Putamen (tissue), 1 donor: ENCODE measurements at regions not wholly inside any gene's neighbourhood (a gene's known extent, or its start where the extent isn't known, plus 50 kb on each side); places are given as distances from the start of the nearest gene placed in this dataset.

Source experiments
- DNase-seq: peaks from one replicate; pipeline ENCODE4 v3.0.0-alpha.2; 2016; ENCODE audit warnings: low spot score

DNA sequence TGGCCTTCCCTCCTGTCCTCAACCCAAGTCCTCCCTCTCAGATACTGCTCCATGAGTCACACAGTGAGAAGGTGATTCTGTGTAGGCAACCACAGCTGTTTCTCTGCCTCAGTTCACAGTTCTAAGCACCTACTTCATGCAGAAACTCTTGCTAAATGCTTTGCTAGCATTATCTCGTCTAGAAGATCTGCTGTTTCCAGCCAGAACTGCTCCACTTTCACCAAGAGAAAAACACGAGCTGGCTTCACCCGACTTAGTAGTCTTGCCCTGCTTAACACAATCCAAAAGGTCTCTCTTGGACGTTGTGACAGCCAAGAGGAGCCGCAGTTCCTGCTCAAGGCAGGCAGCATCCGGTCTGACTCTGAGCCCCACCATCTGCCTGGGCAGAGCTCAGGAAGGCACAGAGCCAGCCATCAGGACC is 272.1 kb downstream of the UACA start:
- no peak for DNase-seq

DNA sequence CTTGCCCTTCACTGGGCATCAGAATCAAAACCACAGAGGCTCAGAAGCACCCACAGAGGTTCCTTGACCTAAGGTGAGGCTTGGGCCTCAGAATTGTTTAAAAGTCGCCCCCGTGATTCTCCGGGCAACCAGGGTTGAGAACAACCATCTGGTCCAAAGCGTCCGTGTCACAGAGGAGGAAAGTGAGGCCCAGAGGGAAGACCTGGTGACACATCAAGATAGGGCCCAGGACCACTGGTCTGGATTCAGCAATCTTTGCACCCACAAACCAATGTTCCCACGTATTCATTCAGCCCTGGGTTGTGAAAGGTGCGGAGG is 272.6 kb downstream of the UACA start:
- DNase-seq = no peak

DNA sequence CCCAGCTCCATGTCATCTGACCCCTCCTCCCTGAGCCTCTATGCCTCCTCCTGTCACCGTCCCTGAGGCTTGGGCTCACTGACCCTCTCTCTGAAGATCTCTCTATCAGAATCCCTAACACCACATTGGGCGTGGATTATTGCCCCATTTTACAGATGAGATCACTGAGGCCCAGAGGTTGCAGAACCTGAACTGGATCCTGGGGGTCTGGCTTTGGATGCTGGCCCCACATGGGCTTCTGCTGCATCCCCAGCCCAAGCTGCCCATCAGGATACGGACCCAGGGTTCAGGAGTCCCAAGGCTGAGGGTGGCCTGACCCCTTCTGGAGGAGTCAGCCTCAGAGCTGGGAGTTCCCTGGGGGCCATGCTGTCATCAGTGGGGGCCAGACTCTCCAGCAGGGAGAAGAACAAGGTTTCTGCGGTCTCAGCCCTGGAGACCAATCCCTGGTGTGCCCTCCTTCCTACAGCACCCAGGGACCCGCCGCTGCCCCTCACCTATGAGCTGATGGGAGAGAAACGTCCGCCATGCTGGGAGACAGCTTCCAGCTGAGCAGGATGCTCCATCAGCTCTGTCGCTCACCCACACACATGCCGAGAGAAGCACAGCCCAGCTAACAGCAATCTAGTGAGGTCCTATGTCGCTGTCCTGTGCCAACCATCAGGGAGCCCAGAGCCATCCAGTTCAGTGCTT is 273.1 kb downstream of the UACA start:
- DNase-seq = no peak

DNA sequence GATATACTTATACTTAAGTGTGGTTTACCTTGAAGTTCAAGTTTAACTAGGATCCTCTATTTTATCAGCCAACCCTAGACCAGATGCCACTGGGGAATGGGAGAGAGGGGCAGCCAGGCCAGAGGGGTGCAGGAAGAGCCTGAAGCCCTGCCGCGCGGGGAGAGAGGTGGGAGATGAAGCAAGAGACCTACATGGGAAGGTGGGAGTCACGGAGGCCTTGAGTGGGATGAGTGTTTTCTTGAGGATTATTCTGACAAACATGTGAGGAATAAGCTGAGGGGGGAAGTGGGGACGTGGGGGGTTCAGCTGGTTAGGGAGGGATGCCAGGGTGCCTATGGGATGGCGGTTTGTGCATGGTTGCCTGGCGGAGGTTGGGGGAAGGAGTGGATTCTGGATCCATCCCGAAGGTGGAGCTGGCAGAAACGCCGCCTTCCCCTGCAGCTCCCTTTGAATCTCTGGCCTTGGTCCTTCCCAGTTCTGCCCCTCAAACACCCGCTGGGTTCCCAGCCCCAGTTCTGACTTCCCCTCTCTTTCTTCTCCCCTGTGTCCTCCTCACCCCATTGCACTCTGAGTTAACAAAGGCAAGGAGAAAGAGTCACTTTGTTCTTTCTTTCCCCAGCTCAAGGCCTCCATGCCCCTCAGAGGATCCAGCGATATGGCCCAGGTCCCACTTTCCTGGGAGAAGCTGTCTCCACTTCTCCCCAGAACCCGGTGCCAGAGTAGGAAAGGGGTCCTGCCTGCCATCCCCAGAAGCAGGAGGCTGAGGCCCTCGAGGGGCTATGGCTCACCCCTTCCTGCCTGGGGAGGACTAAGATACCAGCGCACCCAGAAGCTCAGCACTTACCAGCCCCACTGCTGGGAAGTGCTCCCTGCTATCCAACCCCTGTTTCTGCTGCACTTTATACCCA is 274.2 kb downstream of the UACA start:
- no peak for DNase-seq

DNA sequence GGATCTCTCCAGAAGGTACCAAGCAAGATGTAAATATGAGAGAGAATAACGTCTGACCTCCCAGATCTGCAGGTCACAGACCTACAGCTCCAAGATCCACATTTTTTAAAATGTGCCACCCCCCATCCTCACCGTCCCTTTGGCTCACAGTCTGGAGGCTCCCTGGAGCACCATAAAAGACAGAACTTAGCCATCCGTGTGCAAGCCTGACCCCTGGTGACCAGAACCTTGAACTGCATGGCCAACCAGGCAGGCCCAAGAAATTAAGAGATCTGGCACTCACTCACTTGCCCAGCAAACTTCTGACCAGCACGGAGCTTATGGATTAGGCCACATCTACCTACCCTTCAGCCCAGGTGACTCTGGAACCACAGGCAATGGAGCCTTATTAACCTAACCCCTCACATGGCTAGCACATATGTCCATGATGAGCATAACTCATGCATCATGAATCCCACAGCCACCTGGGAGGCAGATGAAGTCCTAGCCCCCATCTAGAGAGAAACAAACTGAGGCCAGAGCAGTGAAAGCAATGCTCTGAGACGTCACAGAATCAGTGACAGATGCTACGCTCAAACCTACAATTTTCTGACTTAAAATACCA is 275.3 kb downstream of the UACA start:
- DNase-seq = peak; percentile 52

DNA sequence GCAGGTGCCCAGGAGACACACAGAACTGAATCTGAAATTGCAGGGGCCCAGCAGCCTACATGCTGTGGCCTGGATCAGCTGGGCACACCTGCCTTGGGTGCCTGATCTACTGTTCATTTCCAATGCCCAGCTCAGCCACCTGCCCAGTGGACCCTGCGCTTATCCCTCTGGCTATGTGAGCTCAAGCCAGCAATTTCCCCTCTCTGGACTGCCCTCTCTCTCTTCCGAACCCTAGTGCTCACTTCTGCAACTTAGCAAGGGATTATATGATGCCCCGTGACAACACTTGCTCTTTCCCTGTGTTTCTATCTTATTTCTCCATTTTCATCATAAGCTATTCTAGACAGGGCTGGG is 276.0 kb downstream of the UACA start:
- DNase-seq = no peak

DNA sequence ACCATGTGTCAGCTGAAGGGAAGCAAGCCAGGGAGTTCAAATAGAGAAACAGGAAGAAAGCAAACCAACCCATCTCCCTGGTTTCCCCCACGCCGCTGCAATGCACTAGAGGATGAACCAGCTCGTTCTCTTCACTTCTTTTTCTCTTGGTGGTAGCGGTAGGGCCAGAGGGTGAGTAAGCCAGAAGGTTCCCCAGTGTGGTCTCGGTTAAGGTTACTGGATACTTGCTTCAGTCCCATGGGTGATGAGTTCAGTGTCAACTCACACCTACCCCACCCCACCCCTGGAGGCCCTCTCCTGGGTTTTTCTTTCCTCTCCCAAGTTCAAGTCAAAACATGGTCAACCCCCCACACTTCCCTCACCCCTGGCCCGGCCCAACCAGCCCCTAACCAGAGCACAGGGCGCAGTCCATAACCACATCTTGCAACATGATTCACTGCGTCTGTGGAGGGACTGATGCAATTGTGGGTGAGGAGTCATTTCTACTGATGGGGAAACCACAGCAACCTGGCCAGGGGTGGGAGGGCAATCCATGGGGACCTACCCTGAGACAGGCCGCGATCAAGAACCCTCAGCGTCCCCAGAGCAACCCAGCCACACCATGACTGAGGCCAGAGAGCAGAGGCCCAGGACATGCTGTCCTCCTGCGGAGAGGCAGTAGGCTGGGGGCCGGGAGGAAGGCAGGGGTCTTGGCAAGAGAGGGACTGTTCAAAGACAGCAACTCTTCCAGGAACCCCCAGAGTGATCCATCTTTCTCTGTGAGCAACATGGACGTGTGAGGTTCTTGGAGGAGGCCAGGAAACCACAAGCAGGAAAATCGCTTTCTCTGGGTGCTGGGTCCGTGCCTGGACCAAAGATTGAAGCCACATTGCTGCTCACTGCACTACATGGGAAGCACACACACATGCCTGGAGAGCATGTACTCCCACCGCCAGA is 276.6 kb downstream of the UACA start:
- no peak for DNase-seq

DNA sequence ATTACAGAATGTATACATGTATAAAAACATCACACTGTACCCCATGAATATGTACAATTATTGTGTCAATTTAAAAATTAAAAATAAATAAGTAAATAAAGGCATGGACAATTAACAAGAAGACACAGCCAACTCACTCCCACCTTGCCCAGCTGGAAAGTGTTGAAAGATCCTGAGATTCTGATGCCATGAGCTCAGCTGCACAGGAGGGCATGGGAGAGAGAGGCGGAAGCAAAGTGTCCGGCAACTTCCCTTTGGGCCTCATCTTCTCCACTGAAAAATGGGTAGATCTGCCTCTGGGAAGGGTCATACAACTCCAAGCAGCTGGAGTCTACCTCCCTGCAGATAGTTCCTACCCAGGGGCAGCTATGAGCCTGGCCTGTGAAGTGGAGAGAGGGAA is 277.3 kb downstream of the UACA start:
- no peak for DNase-seq

DNA sequence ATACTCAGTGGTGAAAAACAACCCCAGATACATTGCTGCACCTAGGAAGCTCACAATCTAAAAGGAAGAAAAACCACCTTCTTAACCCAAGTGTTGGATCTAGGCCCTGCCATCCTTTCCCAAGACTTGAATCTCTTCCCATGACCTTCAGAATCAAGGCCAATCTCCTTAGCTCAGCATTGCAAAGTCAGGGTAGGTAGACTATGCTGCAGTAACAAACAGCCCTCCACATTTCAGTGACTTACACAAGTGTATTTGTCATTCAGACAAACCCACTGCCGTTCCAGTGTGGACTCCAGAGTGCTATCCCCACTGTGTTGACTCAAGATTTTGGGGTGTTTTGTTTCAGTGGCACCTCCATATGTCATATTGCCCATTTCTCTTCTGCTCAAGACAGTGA is 278.4 kb downstream of the UACA start:
- DNase-seq = no peak

DNA sequence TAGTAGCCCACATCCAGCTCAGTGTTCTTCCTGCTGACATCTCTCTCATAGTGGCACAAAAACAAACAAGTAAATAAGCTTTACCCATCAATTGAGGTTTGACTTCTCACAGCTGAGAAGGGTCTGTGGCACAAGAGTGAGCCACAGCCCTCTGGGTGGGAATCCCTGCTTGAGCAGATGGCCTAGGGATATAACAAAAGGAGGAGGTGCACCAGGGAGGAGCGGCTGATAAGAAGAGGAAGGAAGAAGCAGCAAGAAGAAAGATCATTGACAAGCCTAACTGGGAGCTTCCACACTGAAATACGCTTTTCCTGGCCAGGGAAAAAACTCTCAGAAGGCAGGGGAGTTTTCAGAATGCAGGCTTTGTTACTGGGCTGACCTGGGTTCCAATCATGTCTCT is 279.8 kb downstream of the UACA start:
- no peak for DNase-seq

DNA sequence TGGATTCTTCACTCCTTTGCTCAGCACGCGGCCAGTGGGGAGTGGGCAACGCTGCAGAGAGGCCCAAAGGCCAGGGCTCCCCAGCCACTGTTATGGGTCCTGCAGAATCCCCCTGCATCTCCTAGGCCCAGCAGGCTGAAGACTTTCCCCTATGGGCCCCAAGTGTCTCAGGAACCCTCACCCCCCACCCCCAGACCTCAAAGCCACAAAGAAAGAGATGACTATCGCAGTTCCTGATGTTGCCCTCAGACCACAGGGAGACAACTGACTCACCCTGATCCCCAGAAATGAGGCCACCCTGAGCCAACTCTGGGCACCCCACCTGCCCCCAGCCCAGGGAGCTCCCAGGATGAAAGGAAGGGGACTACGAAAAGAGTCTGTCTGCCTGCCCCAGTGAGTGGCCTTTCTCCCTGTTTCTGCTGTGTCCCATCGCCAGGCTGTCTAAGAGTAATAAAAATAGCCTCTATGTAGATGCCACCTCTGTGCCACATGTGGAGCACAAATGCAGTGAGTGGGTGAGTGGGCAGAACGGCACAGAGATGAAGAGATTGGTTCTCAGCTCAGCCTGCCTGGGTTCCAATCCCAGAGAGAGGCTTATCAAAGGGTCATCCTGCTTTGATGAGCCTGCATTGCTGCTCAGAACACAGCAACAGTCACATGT is 283.0 kb downstream of the UACA start:
- DNase-seq = no peak

DNA sequence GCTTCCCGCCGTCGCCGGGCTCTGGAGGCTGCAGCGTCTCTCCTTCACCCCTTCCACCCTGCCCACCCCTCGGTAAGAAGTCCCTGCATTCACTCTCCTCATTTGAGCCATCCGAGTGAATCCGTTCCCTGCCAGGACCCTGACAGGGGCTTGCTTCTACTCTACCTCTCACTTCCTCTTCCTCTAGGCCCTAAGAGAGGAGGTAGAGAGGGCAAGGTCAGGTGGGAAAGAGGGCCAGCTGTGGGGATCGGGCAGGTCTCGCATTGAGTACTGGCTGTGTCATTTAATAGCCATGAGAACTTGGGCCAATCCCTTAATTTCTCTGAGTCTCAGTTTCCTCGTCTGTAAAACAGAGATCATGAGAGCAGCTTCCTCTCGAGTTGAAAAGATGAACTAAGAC is 283.6 kb downstream of the UACA start:
- no peak for DNase-seq

DNA sequence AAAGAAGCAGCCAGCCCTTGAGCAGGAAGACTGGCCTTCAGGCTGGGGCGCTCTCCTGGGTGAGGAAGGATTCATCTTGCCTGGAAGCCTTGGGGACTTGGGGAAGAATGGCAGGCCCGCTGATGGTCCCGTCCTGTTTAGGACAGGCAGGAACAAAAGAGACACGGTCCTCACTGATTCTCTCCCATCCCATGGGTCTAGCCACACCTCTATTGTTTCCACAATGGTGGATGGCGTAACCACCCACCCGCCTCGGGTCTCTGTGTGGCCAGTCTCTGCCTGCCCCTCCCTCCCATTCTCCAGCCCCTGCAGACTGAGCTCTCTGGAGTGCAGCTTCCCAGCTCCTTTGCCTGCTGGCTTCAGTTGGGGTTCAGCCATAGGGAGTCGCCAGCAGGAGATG is 284.3 kb downstream of the UACA start:
- DNase-seq = no peak

DNA sequence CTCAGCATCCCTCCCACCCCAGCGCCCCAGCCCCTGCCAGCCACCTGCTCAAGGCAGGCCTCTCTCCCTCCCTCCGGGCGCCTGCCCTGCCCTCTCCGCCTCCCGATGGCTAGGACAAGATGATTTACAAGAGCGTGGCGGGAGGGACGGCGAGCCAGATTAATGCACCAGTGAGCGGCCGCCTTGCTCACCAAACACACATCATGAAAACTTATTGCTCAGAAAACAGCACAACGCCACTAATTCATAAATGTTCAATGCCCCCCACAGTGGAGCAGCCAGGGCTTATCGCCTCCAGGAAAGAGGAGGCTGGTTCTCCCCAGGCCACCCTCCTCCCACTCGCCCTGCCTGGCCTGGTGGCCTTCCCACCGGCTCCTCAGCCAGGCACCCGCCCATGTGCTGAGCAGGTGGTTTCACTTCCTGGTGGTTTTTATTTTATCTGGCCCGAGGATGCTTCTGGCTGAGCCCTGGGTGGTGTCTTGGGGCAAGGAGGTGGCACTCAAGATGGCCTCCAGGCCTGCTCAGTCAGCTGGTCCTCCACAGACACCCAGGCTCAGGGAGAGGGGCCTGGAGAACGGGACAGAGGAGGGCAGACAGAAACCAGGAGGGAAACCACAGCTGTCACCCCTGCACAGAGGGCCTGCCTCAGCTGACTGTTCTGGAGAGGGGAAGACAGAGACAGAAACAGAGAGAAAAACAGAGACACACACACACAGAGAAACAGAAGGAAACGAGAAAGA is 284.9 kb downstream of the UACA start:
- DNase-seq = peak; percentile 39

DNA sequence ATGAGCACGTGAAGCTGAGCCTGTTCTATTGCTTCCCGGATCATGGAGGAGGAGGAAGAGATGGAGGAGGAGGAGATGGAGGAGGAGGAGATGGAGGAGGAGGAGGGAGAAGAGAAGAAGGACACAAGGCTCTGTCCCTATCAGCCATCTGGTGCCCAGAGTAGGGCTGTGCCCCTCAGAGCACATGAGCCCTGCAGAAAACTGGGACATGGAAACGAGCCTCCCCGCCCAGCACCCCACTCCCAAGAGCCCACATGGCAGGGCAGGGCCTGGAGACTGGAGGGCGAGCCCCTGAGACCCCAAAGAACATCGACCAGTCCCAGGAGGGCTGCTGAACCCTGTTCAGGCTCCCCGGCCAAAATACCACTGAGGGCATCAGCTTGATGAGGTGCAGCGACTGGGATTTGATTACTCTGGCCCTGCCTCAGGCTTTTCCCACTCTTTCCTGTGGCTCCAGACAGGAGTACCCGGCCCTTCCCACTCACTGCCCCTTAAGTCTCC is 285.6 kb downstream of the UACA start:
- DNase-seq = no peak

DNA sequence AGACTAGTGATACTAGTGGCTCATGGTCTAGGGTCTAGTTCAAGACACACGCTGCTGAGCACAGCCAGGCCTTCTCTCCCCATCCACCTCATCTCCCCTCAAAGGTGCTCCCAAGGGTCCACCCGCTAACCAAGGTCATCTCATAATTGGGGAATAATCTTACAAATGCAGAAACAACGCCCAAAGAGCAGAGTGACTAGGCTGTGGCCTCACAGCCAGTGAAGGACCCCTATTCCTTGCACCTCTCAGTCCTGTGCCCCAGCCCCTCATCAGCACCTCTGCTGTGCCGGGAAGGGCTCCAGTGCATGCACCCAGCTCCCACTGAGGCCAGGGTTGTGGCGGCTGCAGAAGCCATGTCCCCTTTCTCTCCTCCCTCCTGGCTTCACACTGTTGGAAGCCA is 286.9 kb downstream of the UACA start:
- DNase-seq = no peak

DNA sequence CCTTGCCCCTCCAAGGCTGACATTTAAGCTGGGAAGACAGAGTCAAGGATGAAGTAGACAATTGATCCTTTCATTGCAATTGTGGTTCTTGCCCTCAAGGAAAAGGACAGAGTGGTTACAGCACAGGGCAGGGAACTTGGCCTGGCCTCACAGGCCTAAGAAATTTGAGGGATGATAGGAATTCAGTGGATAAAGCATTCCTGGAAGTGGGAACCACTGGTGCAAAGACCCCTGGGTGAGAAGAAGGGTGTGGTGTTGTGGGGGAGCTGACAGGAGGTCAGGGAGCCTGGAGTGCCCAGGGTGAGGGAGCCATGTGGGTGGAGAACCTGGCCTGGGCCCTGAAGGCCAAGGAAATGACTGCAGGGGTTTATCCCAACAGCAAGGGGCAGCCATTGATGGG is 287.4 kb downstream of the UACA start:
- DNase-seq = no peak

DNA sequence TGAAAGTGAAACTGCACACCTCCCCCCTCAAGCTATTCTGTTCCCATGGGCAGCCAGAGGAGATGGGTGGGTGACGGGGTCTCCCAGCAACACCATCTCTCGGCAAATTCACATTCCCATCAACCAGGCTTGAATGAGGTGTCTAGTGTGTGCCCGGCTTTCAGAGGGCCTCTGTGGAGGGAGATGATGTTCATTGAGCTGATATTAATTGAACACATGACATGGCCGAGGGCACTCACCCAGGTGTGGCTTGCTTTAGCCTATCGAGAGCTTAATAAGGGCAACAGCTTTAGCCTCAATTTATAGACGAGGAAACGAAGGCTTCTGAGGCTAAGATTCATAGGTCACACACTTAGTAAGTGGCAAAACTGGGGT is 288.0 kb downstream of the UACA start:
- DNase-seq = no peak

DNA sequence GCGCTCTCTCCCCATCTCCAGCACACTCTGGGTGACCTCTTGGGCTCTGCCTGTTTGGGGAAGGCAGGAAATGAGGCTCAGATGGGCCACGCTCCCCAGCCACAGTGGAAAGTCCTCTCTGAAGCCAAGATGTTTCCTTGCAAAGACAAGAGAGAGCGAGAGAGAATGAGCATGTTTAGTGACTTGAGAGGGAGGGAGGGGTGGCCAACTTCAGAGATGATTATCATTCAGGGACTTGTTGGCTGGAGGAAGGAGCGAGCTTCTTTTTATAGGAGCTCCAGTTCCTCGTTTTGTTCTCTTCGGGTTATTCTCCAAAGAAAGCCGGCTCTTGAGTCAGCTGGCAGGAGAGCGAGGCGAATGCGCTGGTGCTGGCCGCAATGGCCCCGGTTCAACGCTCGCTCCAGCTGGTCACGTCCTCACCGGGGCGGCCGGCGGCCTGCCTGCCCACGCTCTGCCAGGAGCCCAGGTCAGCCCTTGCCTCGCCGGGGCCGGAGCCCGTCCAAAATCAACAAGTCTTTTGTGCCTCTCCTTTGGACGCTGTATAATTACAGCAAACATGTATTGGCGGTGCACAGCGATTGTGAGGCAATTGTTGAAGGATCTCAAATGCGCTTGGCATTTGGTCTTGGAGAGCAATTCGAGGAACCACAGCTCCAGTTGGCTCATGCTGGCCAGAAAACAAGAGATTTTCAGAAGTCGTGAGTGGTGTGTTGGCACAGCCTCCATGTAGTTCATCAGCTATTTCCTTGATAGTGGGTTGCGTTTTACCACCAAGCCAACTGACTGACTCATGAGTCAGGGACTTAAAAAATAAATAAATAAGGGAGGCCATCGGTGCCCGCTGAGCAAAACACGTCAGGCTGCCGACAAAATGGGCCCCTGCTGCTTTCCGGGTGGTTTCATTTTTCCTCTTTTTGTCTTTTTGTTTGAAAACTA is 288.6 kb downstream of the UACA start:
- no peak for DNase-seq
